HEK293T (cell line): ENCODE measurements at regions not wholly inside any gene's neighbourhood (a gene's known extent, or its start where the extent isn't known, plus 50 kb on each side); places are given as distances from the start of the nearest gene placed in this dataset.

ENCODE experiments used
- CTCF ChIA-PET: fragments of 350-600 bp; formaldehyde crosslinking; extraction: SDS; loops from one replicate; lab custom pipeline; 2021; ENCODE audit warnings: antibody characterized with exemption, inconsistent platforms; lab: Yijun Ruan, JAX
- POLR2A ChIA-PET: fragments of 350-600 bp; formaldehyde crosslinking; extraction: SDS; loops from one replicate; lab custom pipeline; 2020; ENCODE audit warnings: antibody characterized with exemption, inconsistent platforms; lab: Yijun Ruan, JAX
- DNase-seq: peaks from one replicate; pipeline ENCODE4 v3.0.0; 2012; ENCODE audit warnings: mixed read lengths; ENCODE audit errors: extremely low spot score
- ARNT ChIP-seq: fragments of 450-650 bp; IDR thresholded peaks from 2 replicates; pipeline ENCODE4 v1.6.1; 2017; ENCODE audit warnings: mild to moderate bottlenecking
- BHLHE40 ChIP-seq: fragments of 450-650 bp; IDR thresholded peaks from 2 replicates; pipeline ENCODE4 v1.6.1; 2016; ENCODE audit warnings: mild to moderate bottlenecking, moderate library complexity, borderline replicate concordance
- CTBP1 ChIP-seq: fragments of 450-650 bp; IDR thresholded peaks from 2 replicates; pipeline ENCODE4 v1.6.1; 2016; ENCODE audit warnings: borderline replicate concordance
- ELF4 ChIP-seq: fragments of 450-650 bp; IDR thresholded peaks from 2 replicates; pipeline ENCODE4 v1.6.1; 2017; ENCODE audit warnings: antibody characterized with exemption
- FOXA1 ChIP-seq: fragments of 450-650 bp; IDR thresholded peaks from 2 replicates; pipeline ENCODE4 v1.6.1; 2016; ENCODE audit warnings: mild to moderate bottlenecking
- FOXK2 ChIP-seq: fragments of 450-650 bp; IDR thresholded peaks from 2 replicates; pipeline ENCODE4 v1.6.1; 2016; ENCODE audit warnings: mild to moderate bottlenecking
- FOXM1 ChIP-seq: fragments of 450-650 bp; IDR thresholded peaks from 2 replicates; pipeline ENCODE4 v1.6.1; 2017; ENCODE audit warnings: mild to moderate bottlenecking, borderline replicate concordance
- HDGF ChIP-seq: fragments of 450-650 bp; IDR thresholded peaks from 2 replicates; pipeline ENCODE4 v1.6.1; 2017; ENCODE audit warnings: antibody characterized with exemption, borderline replicate concordance
- L3MBTL2 ChIP-seq: fragments of 450-650 bp; conservative IDR thresholded peaks from 2 replicates; pipeline ENCODE4 v1.6.1; 2016; ENCODE audit warnings: mild to moderate bottlenecking
- LEF1 ChIP-seq: fragments of 450-650 bp; IDR thresholded peaks from 2 replicates; pipeline ENCODE4 v1.6.1; 2017; ENCODE audit warnings: mild to moderate bottlenecking, borderline replicate concordance
- NFRKB ChIP-seq: fragments of 450-650 bp; IDR thresholded peaks from 2 replicates; pipeline ENCODE4 v1.6.1; 2016; ENCODE audit warnings: mild to moderate bottlenecking, moderate library complexity
- SP1 ChIP-seq: fragments of 450-650 bp; IDR thresholded peaks from 2 replicates; pipeline ENCODE4 v1.6.1; 2017
- SUZ12 ChIP-seq: fragments of 450-650 bp; IDR thresholded peaks from 2 replicates; pipeline ENCODE4 v1.6.1; 2016; ENCODE audit warnings: mild to moderate bottlenecking
- TARDBP ChIP-seq: fragments of 450-650 bp; IDR thresholded peaks from 2 replicates; pipeline ENCODE4 v1.6.1; 2016
- ZNF384 ChIP-seq: fragments of 450-650 bp; IDR thresholded peaks from 2 replicates; pipeline ENCODE4 v1.6.1; 2016
- TF ChIP-seq, protein P1 (sequence below): fragments of 450-650 bp; IDR thresholded peaks from 2 replicates; pipeline ENCODE4 v1.6.1; 2016

DNA sequence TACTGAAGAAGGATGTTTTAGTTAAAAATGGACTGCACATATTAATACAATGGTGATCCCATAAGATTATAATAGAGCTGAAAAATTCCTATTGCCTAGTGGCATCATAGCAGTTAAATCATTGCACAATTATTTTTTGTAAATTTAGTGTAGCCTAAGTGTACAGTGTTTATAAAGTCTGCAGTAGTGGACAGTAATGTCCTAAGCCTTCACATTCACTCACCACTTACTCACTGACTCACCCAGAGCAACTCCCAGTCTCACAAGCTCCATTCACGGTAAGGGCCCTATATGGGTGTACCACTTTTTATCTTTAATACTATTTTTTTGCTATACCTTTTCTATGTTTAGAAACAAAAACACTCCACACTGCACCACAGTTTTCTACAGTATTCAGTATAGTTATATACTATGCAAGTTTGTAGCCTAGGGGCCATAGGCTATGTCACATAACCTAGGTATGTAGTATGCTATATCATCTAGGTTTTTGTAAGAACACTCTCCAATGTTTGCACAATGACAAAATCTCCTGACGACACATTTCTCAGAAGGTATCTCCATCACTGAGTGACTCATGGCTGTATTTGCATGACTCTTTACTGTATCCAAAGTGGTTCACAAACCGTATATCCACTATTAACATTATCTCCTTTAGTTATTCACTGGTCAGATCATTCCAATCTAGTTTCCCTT, 536.0 kb downstream of the KLF12 start:
- no peak for DNase-seq
- POLR2A ChIA-PET, result no interaction called here
- TF ChIP-seq LEF1 (no peak), L3MBTL2 (no peak), ELF4 (no peak), SUZ12 (no peak), NFRKB (no peak), ZNF384 (no peak), BHLHE40 (no peak), FOXA1 (no peak), SP1 (no peak)
- CTCF ChIA-PET, result interaction anchor here (0.7 kb wide), 1 partner anchor 546 kb away, joined by 3 read pairs; no protein-coding TSS in a partner anchor

DNA sequence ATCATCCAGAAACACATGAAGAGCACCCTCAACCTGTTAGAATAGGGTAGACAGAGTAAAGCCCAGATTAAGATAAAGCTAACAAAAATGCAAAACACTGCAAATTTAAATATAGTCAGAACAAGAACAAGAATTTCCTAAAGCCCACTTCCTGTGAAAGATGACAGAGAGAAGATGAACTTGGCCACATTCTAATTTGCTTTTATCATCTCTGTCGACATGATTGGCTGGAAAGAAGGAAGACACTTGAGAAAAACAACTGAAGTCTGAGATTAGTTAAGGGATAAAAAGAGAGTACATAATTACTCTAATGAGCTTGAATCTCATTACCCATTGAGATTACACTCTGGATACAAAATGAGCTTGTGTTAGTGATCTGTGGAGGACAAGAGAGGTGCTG, 537.6 kb downstream of the KLF5 start:
- ChIA-PET POLR2A (no interaction called here), CTCF (no interaction called here)
- TF ChIP-seq FOXK2 (no peak), FOXA1 (no peak)
- DNase-seq, result no peak

DNA sequence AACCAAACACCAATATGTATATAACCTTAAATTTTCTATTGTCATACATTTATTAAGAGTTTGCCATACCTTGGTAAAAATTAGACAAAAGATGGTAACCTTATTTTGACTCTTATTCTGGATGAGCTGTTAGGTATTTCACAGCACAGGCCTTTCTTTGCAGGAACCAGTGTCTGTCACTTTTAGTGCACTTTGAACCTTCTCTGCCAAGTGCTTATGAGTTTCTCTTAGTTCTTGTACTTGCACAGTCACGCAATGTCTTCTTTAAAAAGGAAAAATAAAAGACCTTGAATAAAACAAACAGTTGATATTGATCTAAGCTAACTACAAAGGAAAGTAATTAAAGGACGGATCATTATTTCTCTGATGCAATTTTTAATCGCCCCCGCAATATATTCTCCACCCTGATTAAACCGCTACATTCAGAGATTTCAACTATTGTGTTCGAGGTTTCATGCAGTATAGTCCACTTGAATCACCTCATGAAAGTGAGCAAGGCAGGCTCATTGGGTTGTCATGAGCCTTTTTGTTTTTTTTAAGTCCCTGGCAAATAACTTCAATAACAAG, 534.5 kb downstream of the KLF5 start:
- DNase-seq, result no peak
- ChIA-PET CTCF (no interaction called here), POLR2A (no interaction called here)

DNA sequence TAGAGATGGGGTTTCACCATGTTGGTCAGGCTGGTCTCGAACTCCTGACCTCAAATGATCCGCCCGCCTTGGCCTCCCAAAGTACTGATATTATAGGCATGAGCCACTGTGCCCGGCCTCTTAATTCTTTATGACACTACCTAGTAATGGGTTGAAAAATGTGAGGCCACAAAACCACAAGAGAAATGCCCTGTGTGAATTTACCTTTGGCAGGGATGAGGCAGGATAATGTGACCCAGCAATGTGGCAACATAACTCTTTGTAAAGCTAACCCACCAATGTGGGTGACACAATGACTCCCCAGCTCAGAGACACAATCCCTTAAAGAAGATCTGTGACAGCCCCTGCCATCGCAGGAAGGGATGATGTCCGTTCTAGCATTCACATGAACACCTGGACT, 533.1 kb downstream of the KLF5 start:
- TF ChIP-seq ZNF384 (no peak), BHLHE40 (no peak), ARNT (no peak), HDGF (no peak), TARDBP (no peak), ELF4 (no peak), CTBP1 (no peak), SUZ12 (no peak), FOXM1 (no peak), FOXK2 (no peak), FOXA1 (no peak), SP1 (no peak), LEF1 (no peak), NFRKB (no peak), L3MBTL2 (no peak)
- TF ChIP-seq, protein P1, sequence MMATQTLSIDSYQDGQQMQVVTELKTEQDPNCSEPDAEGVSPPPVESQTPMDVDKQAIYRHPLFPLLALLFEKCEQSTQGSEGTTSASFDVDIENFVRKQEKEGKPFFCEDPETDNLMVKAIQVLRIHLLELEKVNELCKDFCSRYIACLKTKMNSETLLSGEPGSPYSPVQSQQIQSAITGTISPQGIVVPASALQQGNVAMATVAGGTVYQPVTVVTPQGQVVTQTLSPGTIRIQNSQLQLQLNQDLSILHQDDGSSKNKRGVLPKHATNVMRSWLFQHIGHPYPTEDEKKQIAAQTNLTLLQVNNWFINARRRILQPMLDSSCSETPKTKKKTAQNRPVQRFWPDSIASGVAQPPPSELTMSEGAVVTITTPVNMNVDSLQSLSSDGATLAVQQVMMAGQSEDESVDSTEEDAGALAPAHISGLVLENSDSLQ, result no peak
- ChIA-PET CTCF (interaction anchor here (0.7 kb wide), 1 partner anchor 11 kb away, joined by 3 read pairs; no protein-coding TSS in a partner anchor), POLR2A (no interaction called here)
- no peak for DNase-seq

More for the DNA sequence above, 534.5 kb downstream of the KLF5 start:
- TF ChIP-seq CTBP1, result no peak

DNA sequence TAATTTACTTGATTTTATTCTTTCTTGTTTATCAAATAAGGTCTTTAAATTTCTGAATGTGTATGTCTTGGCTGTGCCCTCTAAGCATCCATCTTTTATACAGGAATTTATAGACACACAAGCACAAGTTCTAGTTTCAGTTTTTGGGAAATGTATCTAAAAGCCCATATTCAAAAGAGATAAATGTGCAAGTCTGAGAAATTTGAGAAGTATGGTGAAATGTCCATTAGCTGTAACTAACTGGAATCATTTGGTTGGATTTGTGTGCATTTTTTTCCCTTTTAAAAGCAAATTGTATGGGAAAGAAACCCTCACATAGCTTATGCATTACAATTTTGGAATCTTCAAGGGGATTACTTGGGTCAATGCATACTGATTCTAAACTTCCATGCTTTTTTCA, 532.0 kb downstream of the KLF5 start:
- POLR2A ChIA-PET, result no interaction called here
- CTCF ChIA-PET, result interaction anchor here (0.6 kb wide), 1 partner anchor 44 kb away, joined by 3 read pairs; no protein-coding TSS in a partner anchor
- no peak for TF ChIP-seq SP1
- TF ChIP-seq FOXA1, result no peak
- TF ChIP-seq ARNT, result no peak
- no peak for TF ChIP-seq SUZ12
- no peak for TF ChIP-seq CTBP1
- TF ChIP-seq ELF4, result no peak
- no peak for TF ChIP-seq NFRKB
- no peak for TF ChIP-seq ZNF384
- TF ChIP-seq L3MBTL2, result no peak
- TF ChIP-seq, protein P1, result no peak
- no peak for DNase-seq

DNA sequence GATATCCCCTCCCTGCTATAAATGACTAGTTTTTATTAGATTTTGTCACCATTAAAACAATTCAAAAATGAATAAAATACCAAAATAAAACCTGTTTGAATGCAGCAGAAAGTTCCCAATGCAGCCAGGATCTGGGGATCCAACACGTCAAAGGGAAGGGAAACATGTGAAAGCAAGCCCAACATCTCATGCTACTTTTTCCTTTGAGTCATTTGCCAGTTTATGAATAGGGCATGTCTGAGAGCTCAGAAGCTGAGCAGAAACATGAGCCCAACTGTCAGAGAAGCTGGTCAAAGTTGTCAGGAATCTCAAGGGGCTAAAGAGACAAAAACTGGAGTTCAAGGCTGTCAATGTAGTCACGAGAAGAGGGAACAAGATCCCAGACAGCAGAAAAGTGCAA, 526.4 kb downstream of the KLF5 start:
- no peak for TF ChIP-seq SP1
- TF ChIP-seq LEF1, result no peak
- TF ChIP-seq SUZ12, result no peak
- TF ChIP-seq L3MBTL2, result no peak
- no peak for DNase-seq
- CTCF ChIA-PET, result no interaction called here
- POLR2A ChIA-PET, result no interaction called here

DNA sequence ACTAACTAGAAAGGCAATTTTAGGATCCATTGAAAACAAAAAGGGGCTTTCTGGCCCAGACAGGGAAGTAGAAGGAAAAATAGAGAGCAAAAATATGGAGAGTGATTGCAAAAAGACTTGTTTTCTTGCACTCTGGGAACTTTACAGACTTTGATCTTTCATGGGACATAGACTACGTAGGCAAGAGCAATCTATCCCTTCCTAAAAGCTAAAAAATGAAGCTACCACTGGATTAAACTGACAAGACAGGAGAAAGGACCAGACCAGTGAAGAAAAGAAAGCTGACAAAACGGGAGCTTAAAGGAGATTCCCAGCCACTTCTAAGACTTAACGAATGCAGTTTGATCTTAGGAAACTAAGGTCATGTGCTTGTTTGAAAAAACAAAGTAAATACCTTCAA, 524.5 kb downstream of the KLF5 start:
- no peak for DNase-seq
- ChIA-PET POLR2A (no interaction called here), CTCF (no interaction called here)
- no peak for TF ChIP-seq SP1
